Peyer's patch (tissue), 4 donors: ENCODE measurements at regions not wholly inside any gene's neighbourhood (a gene's known extent, or its start where the extent isn't known, plus 50 kb on each side); places are given as distances from the start of the nearest gene placed in this dataset.

Source experiments
- DNase-seq, 3 donors: peaks; one replicate each; pipeline ENCODE4 v3.0.0-alpha.2; 2017 to 2019
- H3K27ac ChIP-seq, 4 donors: fragments of 200-600 bp; sonication (generic); one replicate each; pipeline ENCODE4 v1.5.1; 2016 to 2019
- H3K27me3 ChIP-seq, 2 donors: fragments of 200-600 bp; sonication (generic); one replicate each; pipeline ENCODE4 v1.5.1; 2019
- H3K36me3 ChIP-seq, 3 donors: fragments of 200-600 bp; sonication (generic); one replicate each; pipeline ENCODE4 v1.5.1; 2016 to 2019
- H3K4me1 ChIP-seq, 4 donors: fragments of 200-600 bp; sonication (generic); one replicate each; pipeline ENCODE4 v1.5.1; 2016 to 2019
- H3K4me3 ChIP-seq, 4 donors: fragments of 200-600 bp; sonication (generic); 1 replicate in 3 of 4; 2 replicates in 1 of 4; pipeline ENCODE4 v1.5.1; 2016 to 2019; ENCODE audit warnings: mild to moderate bottlenecking in 1 of 4
- H3K9me3 ChIP-seq, 4 donors: fragments of 200-600 bp; sonication (generic); one replicate each; pipeline ENCODE4 v1.5.1; 2016 to 2019; ENCODE audit warnings: mild to moderate bottlenecking in 1 of 4
- POLR2A ChIP-seq, 2 donors: fragments of 450-650 bp; IDR thresholded peaks; one replicate each; pipeline ENCODE4 v1.5.1; 2017; ENCODE audit warnings: antibody characterized with exemption in 2 of 2, mild to moderate bottlenecking in 2 of 2, moderate library complexity in 2 of 2
- TF ChIP-seq, protein P1 (sequence below), 6 experiments: fragments of 450-650 bp in 4 of 6; fragments of 200-600 bp in 2 of 6; sonication (generic) in 1 of 6; IDR thresholded peaks; one replicate each; pipeline ENCODE4 v1.5.1; 2017 to 2019; ENCODE audit warnings: antibody characterized with exemption in 6 of 6, mild to moderate bottlenecking in 3 of 6, moderate library complexity in 1 of 6

DNA sequence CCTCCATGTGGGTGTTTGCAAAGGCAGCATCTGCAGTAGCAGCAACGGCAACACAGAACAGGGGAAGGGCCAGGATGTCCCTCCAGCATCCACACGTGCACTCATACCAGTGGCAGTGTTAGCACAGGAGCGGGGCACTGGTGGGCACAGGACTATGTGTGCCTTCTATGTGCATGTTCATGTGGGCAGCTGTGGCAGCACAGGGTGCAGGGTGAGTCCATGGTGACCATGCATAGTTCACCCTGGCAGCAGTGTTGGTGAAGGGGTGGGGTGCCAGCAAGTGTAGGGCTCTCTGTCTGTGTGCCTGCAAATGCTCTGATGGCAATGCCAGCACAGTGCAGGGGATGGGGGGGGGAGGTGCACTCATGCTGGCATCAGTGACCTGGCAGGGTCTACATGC, 222.1 kb upstream of the SOX14 start:
- Histone ChIP-seq H3K27ac (no peak overlapping the region), H3K27me3 (no peaks in the 10 kb centered on the region), H3K4me3 (no peak overlapping the region), H3K4me1 (no peaks in the 10 kb centered on the region), H3K36me3 (no peaks in the 10 kb centered on the region), H3K9me3 (no peaks in the 10 kb centered on the region)
- no peak for TF ChIP-seq POLR2A (IDR thresholded peaks at IDR 0.05)
- TF ChIP-seq, protein P1, sequence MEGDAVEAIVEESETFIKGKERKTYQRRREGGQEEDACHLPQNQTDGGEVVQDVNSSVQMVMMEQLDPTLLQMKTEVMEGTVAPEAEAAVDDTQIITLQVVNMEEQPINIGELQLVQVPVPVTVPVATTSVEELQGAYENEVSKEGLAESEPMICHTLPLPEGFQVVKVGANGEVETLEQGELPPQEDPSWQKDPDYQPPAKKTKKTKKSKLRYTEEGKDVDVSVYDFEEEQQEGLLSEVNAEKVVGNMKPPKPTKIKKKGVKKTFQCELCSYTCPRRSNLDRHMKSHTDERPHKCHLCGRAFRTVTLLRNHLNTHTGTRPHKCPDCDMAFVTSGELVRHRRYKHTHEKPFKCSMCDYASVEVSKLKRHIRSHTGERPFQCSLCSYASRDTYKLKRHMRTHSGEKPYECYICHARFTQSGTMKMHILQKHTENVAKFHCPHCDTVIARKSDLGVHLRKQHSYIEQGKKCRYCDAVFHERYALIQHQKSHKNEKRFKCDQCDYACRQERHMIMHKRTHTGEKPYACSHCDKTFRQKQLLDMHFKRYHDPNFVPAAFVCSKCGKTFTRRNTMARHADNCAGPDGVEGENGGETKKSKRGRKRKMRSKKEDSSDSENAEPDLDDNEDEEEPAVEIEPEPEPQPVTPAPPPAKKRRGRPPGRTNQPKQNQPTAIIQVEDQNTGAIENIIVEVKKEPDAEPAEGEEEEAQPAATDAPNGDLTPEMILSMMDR (IDR thresholded peaks at IDR 0.05) = no peak
- DNase-seq = no peak

DNA sequence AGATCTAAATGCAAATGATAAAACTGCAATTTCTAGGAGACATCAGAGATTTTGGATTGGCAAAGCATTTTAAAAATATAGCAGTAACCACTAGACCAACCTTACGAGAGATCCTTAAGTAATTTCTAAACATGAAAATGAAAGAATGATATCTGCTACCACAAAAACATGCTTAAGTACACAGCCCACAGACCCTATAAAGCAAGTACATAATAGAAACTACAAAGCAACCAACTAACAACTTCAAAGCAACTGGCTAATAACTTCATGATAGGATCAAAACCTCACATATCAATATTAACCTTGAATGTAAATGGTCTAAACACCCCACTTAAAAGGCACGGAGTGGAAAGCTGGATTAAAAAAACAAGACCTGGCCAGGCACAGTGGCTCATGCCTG, 209.9 kb upstream of the SOX14 start:
- no peak overlapping the region for H3K27ac ChIP-seq
- no peak for TF ChIP-seq POLR2A (IDR thresholded peaks at IDR 0.05)
- TF ChIP-seq, protein P1 (IDR thresholded peaks at IDR 0.05) = no peak
- no peaks in the 10 kb centered on the region for H3K4me1 ChIP-seq
- DNase-seq = no peak
- no peaks in the 10 kb centered on the region for H3K36me3 ChIP-seq
- no peaks in the 10 kb centered on the region for H3K27me3 ChIP-seq
- H3K9me3 ChIP-seq = no peaks in the 10 kb centered on the region
- no peak overlapping the region for H3K4me3 ChIP-seq

DNA sequence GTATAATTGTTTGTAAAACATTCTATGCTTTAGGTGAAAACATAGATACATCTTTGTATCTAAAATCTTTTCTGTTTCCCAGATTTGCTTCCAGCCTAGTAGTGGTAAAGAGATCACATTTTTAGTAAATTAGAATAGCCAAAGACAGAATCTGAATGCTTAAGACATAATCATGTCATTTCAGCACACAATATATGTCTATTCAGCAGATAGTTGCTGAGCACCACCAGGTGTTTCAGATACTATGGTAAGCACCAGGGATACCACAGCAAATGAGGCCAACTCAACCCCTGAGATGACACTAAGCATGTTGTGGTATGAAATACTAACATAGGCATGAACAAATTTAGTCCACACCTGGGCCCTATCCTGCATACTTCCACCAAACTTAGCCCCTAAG, 195.2 kb upstream of the SOX14 start:
- Histone ChIP-seq H3K9me3 (no peaks in the 10 kb centered on the region), H3K4me1 (no peaks in the 10 kb centered on the region), H3K27me3 (no peaks in the 10 kb centered on the region), H3K4me3 (no peak overlapping the region), H3K27ac (no peak overlapping the region), H3K36me3 (no peaks in the 10 kb centered on the region)
- DNase-seq = no peak
- no peak for TF ChIP-seq POLR2A (IDR thresholded peaks at IDR 0.05)
- TF ChIP-seq, protein P1 (IDR thresholded peaks at IDR 0.05) = no peak

DNA sequence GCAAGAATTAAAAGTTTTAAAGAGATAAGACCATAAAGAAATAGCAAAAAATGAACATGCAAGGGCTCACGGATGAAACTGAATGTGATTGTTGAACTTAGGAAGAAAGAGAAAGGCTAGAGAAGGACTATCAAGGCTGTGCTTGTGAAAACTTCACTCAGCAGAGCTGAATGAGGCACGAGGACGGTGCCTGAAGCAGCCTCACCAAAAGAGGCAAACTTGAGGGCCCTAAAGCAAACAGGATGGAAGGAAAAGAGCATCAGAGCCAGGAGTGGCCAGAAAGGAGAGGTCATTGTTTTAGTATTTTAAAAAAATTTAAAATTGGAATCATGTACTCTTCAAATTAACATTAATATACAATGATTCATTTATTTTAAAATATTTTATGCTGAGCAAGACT, 191.2 kb upstream of the SOX14 start:
- H3K27me3 ChIP-seq = no peaks in the 10 kb centered on the region
- H3K27ac ChIP-seq = no peak overlapping the region
- H3K36me3 ChIP-seq = no peaks in the 10 kb centered on the region
- H3K4me1 ChIP-seq = no peaks in the 10 kb centered on the region
- no peaks in the 10 kb centered on the region for H3K9me3 ChIP-seq
- TF ChIP-seq, protein P1 (IDR thresholded peaks at IDR 0.05) = no peak
- TF ChIP-seq POLR2A (IDR thresholded peaks at IDR 0.05) = no peak
- H3K4me3 ChIP-seq = no peak overlapping the region
- no peak for DNase-seq

DNA sequence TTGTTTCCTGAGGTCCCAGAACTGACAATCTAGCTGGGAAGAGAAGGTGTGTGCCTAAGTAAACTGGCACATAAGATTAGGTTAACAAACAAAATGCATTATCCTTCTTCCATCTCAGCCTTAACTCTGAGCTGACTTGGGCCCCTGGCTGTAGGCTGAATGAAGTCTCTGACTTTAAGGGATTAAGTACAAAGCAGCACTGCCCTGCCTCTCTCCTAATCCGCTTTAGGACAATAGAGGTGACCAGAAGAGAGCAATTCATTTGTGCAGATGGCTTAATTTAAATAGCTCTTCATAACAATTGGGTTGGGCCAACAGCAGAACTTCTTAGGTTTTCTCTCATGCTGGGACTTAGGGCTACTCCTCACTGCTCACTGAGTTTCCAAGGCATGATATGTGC, 181.6 kb upstream of the SOX14 start:
- peaks cover 0 to 4% (median 0%) of the 10 kb centered on the region in 4 donors for H3K9me3 ChIP-seq
- DNase-seq = no peak
- TF ChIP-seq, protein P1 (IDR thresholded peaks at IDR 0.05) = no peak
- H3K27ac ChIP-seq = no peak overlapping the region
- no peaks in the 10 kb centered on the region for H3K4me1 ChIP-seq
- no peaks in the 10 kb centered on the region for H3K27me3 ChIP-seq
- no peak overlapping the region for H3K4me3 ChIP-seq
- no peaks in the 10 kb centered on the region for H3K36me3 ChIP-seq

DNA sequence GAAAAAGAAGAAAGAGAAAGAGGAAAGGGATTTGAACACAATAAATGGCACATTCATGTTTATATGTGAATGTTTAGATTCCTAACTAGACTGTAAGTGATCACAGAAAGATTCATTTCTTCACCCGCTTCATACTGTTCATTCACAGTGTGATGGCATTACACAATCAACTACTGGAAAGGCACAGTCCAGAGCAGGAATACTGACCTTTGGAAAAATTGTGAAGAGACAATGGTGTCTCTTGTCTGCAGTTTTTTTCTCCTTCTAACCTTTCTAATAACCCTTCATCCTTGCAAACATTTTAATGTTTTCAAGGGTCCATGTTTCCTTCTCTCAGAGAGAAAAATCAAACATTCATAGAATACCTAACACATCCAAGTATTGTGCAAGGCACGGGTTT, 180.9 kb upstream of the SOX14 start:
- no peak for DNase-seq
- Histone ChIP-seq H3K4me1 (no peaks in the 10 kb centered on the region), H3K36me3 (no peaks in the 10 kb centered on the region), H3K27ac (no peak overlapping the region), H3K27me3 (no peaks in the 10 kb centered on the region), H3K9me3 (peaks cover 0 to 4% (median 0%) of the 10 kb centered on the region in 4 donors), H3K4me3 (no peak overlapping the region)
- no peak for TF ChIP-seq POLR2A (IDR thresholded peaks at IDR 0.05)
